ENCODE measurements at regions not wholly inside any gene's neighbourhood (a gene's known extent, or its start where the extent isn't known, plus 50 kb on each side); places are given as distances from the start of the nearest gene placed in this dataset.

DNA sequence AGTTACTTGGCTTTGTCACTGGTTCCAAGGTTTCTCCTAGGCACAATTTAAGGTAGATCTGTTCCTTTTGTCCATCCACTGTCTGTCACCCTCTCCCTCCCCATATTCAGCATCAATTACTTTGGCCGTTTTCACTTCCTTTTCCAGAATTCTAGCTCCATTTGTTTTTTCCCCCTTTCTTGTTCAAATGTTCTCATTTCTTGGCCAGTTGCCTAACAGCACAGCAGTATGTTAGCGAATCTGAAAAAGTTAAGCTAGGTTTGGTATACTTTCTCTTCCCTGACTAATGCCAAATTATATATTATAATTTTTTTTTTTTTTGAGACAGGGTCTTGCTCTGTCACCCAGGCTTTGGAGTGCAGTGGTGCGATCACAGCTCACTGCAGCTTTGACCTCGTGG lies 409.1 kb upstream of the TEX13C start:
- Histone ChIP-seq H3K4me1 (no peaks in the 10 kb centered on the region), H3K36me3 (no peaks in the 10 kb centered on the region), H3K9me3 (replicated peaks) (no peaks in the 10 kb centered on the region), H3K4me3 (no peak overlapping the region), H3K27ac (no peak overlapping the region), H3K27me3 (no peaks in the 10 kb centered on the region)
- no peak for DNase-seq

DNA sequence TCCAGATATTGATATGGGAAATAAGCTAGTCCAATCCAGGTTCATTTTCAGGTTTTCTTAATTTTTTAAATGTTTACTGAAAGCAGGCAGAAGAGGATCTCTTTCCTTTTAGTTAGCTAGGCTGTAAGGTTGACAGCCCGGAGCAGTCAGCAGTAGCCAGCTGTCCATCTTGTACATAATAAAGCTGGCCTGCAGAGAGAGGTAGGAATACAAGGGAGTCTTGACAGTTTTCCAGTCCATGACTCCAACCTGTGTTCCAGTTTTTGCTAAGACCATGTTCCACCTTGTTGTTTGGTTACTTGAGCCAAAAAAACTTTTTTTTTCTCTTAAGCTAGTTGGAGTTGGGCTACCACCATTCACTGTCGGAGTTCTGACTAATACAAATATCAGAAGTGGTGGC lies 402.7 kb upstream of the TEX13C start:
- no peaks in the 10 kb centered on the region for H3K4me1 ChIP-seq
- no peaks in the 10 kb centered on the region for H3K27me3 ChIP-seq
- no peak overlapping the region for H3K4me3 ChIP-seq
- H3K9me3 ChIP-seq (replicated peaks), result no peaks in the 10 kb centered on the region
- no peak for DNase-seq
- no peak overlapping the region for H3K27ac ChIP-seq
- no peaks in the 10 kb centered on the region for H3K36me3 ChIP-seq

DNA sequence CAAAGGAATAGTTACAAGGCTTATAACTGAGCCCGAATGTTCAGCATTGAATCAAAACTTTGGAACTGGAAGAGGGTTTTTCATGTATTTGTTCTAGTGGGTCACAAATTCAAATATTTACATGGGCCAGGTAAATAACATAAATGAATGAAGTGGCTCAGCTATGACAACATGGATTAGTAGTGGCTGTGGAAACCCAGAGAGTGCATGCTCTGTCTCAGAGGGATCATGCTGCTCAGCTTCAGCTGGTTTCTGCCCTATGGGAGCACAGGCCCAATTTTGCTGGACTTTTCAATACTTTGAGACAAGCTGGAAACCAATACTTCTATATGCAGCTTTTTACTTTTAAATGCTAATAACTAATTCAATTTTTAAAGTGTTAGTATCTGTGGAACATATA lies 394.0 kb upstream of the TEX13C start:
- Histone ChIP-seq H3K27ac (no peak overlapping the region), H3K4me1 (no peaks in the 10 kb centered on the region), H3K9me3 (replicated peaks) (no peaks in the 10 kb centered on the region), H3K4me3 (no peak overlapping the region), H3K36me3 (no peaks in the 10 kb centered on the region), H3K27me3 (no peaks in the 10 kb centered on the region)
- DNase-seq, result no peak

DNA sequence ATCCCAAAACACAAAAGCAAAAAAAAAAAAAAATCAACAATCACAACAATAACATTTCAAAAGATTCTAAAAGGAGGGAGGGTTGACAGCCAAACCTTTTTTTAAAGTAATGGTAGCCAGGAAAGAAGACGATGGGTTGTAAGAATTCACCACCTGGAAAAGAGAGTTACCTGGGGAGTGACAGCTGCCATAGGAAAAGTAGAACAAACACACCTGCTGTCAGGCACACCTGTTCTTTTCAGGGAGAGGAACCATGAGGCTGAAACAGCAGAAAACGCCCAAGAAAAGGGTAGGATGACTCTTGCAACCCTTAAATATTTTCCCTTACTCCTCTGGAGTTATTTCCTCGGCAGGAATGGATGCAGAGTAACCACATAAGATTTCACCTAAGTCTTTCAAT lies 388.4 kb upstream of the TEX13C start:
- H3K4me1 ChIP-seq, result no peaks in the 10 kb centered on the region
- no peaks in the 10 kb centered on the region for H3K9me3 ChIP-seq (replicated peaks)
- H3K27ac ChIP-seq, result no peak overlapping the region
- no peaks in the 10 kb centered on the region for H3K27me3 ChIP-seq
- H3K36me3 ChIP-seq, result no peaks in the 10 kb centered on the region
- H3K4me3 ChIP-seq, result no peak overlapping the region
- no peak for DNase-seq

DNA sequence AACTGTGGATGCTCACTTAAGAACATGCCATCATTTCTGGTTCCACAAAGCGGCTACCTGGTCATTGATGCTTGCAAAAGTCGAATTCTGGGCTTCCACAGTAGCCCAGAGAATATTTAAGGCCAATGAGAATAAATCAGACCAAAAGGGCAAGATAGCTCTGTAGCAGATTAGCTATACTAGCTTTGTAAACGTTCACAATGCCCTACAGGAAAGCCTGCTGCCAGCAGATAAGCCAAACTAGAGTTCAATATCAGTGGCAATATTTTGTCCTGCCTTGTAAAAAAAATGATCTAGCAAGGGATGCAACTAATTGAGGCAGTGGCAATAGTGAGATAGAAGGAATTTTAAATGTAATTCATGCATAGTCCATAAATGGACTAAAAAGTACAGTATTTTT lies 387.7 kb upstream of the TEX13C start:
- Histone ChIP-seq H3K4me3 (no peak overlapping the region), H3K36me3 (no peaks in the 10 kb centered on the region), H3K27me3 (no peaks in the 10 kb centered on the region), H3K27ac (no peak overlapping the region), H3K4me1 (no peaks in the 10 kb centered on the region), H3K9me3 (replicated peaks) (no peaks in the 10 kb centered on the region)
- DNase-seq, result no peak

DNA sequence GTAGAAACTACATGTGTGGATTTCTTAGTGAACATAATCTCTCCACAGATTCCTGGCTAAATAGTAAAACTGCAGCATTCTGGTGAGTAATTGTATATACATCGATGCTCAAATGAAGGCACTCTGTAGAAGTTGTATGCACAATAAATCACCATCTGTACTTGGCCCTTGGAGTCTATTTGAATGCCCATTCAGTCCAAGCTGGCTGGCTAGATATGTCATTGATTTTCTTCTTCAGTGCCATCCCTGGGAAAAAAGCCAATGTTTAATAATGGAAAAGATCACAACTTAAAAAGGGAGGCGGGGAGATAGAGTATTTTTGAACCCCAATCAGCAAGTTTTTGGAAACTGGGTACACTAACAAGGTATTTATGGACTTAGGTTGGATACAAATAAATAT lies 381.0 kb upstream of the TEX13C start:
- Histone ChIP-seq H3K9me3 (replicated peaks) (no peaks in the 10 kb centered on the region), H3K36me3 (no peaks in the 10 kb centered on the region), H3K27ac (no peak overlapping the region), H3K27me3 (no peaks in the 10 kb centered on the region), H3K4me1 (no peaks in the 10 kb centered on the region), H3K4me3 (no peak overlapping the region)
- no peak for DNase-seq

DNA sequence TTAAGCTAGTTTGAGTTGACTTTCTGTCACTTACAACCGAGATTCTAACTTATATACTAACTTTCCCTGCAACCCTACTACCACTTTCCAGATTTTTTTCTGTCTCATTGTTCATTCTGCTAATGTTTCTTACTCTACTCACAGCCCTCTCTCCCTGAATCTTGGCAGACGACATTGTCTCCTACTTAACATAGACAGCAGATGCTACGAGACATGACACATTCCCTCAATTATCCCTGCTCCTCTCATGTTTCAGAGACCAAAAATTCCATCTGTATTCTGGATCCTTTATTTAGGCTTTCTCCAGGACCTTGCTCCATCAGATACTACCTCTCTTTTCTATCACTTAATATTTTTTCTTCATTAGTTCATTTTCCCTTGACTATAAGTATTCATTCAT lies 379.1 kb upstream of the TEX13C start:
- H3K4me1 ChIP-seq, result no peaks in the 10 kb centered on the region
- no peak overlapping the region for H3K27ac ChIP-seq
- no peaks in the 10 kb centered on the region for H3K9me3 ChIP-seq (replicated peaks)
- no peak overlapping the region for H3K4me3 ChIP-seq
- peak in 1 of 2 experiments; percentile 7 for DNase-seq
- no peaks in the 10 kb centered on the region for H3K36me3 ChIP-seq
- H3K27me3 ChIP-seq, result no peaks in the 10 kb centered on the region

DNA sequence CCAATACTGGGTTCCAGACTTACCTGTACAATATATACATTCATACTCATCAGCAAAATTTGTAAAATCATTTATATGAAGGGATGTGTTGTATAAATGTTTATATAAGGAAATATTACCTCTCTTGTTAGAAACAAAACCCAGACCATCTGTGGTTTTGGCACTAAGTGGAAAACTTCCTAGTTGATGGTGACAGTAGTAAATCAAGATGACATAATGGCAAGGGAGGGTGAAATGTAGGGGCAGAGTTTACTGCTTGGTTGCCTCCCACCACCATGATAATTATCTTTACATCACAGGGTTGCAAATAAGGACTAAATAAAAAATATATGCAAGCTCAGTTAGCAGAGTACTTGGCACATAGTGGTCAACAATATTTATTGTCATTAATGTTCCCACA lies 365.3 kb upstream of the TEX13C start:
- DNase-seq, result no peak
- H3K27ac ChIP-seq, result no peak overlapping the region
- H3K4me3 ChIP-seq, result no peak overlapping the region
- H3K4me1 ChIP-seq, result no peaks in the 10 kb centered on the region
- H3K9me3 ChIP-seq (replicated peaks), result no peaks in the 10 kb centered on the region
- no peaks in the 10 kb centered on the region for H3K36me3 ChIP-seq
- H3K27me3 ChIP-seq, result no peaks in the 10 kb centered on the region

DNA sequence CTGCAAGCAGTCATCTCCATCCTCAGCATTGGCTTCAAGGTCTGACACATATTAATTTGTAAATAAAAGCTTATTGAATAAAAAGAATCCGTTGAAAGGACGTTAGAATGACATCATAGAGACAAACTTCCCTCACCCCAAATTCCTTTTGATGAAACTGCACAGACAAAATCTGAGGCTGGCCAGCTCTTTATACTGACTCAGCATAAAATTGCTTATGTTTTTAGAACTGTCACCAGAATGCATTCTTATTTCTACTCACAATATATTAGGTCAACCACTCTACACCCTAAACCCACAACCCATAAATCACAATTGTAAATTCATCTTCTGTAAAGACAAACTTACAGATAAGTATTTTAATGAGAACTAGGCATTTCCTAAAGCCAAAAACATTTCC lies 359.2 kb upstream of the TEX13C start:
- no peak overlapping the region for H3K27ac ChIP-seq
- no peaks in the 10 kb centered on the region for H3K4me1 ChIP-seq
- no peak overlapping the region for H3K4me3 ChIP-seq
- H3K27me3 ChIP-seq, result no peaks in the 10 kb centered on the region
- H3K36me3 ChIP-seq, result no peaks in the 10 kb centered on the region
- no peaks in the 10 kb centered on the region for H3K9me3 ChIP-seq (replicated peaks)
- DNase-seq, result no peak

DNA sequence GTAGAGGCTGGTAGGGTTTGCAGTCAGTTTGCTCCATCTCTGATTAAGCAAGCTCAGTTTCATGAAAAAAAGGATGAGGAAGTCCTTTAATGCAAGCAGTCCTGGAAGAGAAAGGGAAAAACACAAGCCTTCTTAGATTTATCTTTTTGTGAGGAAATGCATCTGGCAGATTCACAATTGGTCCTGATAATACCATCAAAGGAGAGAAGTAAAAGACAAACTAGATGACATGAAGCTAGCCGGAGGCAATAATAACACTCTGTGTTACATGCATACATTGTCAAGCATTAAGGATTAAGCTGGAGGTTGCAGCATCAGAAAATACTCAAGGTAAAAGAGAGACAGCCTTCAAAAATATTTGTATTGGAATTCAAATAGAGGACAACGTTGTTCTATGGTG lies 356.0 kb upstream of the TEX13C start, which contains the start of gene TENM1:
Gene TENM1 (minus strand): TSS at position 101 of the 400 bp plus-strand sequence.
- Histone ChIP-seq H3K9me3 (replicated peaks) (no peaks in the 10 kb centered on the region), H3K27ac (no peak within 1 kb of the TSS)

DNA sequence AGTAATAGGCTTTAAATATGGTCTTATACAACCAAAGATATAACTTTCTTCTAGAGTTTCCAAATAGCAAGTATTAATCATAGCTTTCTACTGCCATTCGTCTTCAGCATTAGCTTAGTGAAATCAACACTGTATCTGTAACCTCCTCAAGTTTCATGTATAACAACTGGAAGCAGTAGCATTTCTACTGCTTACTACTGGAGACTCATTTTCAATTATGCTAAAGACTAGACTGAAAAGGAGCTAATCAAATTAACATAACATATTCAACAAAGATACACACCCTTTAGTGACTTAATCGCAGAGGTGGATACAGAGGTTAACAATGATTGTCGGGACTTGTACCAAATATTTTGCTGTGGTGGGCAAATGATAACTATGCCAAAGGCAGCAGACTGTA lies 344.2 kb upstream of the TEX13C start:
- Histone ChIP-seq H3K4me3 (no peak overlapping the region), H3K27ac (no peak overlapping the region), H3K4me1 (no peaks in the 10 kb centered on the region), H3K9me3 (replicated peaks) (no peaks in the 10 kb centered on the region), H3K27me3 (no peaks in the 10 kb centered on the region), H3K36me3 (no peaks in the 10 kb centered on the region)
- DNase-seq, result no peak

More for the DNA sequence above, 356.0 kb upstream of the TEX13C start, which contains the start of gene TENM1:
- Histone ChIP-seq H3K36me3 (no peaks in the 10 kb centered on the region), H3K4me1 (no peaks in the 10 kb centered on the region), H3K27me3 (no peaks in the 10 kb centered on the region), H3K4me3 (no peak within 1 kb of the TSS)
- no peak for DNase-seq

DNA sequence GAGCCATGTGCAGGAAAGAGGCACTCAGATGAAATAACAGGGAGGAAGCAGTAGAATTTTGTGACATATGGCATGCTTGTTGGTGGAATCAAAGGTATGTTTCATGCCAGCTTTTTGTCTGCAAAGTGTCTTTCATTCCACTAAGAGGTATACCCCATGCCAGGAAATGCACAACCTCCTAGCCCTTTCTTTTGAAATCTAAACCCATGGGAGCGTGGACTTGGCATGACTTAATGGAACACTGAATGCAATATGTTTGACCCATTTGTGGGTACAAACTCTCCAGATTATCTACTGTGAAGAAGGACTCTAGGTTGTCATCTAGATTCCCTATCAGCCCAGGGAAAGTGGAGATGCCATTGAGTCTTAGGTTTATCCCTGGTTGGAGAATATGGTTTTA lies 338.3 kb upstream of the TEX13C start:
- no peak overlapping the region for H3K27ac ChIP-seq
- DNase-seq, result no peak
- no peaks in the 10 kb centered on the region for H3K9me3 ChIP-seq (replicated peaks)
- no peaks in the 10 kb centered on the region for H3K27me3 ChIP-seq
- H3K36me3 ChIP-seq, result no peaks in the 10 kb centered on the region
- no peak overlapping the region for H3K4me3 ChIP-seq
- no peaks in the 10 kb centered on the region for H3K4me1 ChIP-seq

DNA sequence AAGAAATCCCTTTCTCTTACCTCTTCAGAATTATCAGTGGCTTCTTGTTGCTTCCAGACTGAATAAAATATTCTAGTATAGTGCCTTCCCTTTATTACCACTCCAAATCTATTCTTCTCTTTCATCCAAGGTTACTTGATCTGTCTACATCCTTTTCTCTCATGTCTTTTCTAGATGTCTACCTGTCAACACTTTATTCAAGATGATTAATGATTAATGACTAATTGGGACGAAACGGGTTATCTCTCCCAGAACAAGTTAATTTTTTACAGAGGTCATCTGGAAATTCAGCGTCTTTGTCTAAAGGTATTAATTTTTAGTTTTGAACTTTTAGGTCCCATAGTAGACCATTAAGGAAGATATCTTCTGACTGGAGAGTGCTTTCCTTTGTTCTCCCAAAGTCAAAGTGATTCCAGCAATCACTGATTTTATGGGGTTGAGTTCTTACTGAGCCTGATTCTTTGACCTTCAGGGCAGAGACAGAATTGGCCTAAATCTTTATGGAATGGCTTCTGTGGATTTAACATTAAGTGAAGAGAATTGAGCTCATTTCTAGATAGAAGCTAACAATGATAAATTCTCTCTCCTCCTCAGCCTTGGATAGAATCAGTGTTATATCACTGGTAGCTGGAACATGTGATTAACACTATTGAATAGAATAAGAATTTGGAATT lies 335.4 kb upstream of the TEX13C start:
- no peak overlapping the region for H3K4me3 ChIP-seq
- no peaks in the 10 kb centered on the region for H3K27me3 ChIP-seq
- DNase-seq, result no peak
- H3K4me1 ChIP-seq, result no peaks in the 10 kb centered on the region
- no peak overlapping the region for H3K27ac ChIP-seq
- no peaks in the 10 kb centered on the region for H3K9me3 ChIP-seq (replicated peaks)
- H3K36me3 ChIP-seq, result no peaks in the 10 kb centered on the region

DNA sequence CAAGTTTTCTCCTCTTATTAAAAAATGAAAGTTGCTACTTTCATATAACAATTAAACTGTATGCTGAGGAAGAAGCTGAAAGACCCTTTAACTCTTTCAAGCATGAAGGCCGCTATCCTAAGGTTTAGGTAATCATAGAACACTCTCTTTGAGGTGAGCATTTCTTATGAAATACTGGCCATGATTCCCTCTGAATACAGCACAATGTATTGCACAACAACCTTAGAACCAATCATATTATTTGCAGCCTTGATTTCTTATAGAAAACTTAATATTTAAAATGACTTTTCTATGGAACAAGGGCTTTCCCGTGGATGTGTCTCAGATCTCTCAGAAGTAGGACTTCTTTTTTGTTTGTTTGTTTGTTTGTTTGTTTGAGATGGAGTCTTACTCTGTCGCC lies 333.4 kb upstream of the TEX13C start:
- no peaks in the 10 kb centered on the region for H3K36me3 ChIP-seq
- no peaks in the 10 kb centered on the region for H3K4me1 ChIP-seq
- H3K9me3 ChIP-seq (replicated peaks), result no peaks in the 10 kb centered on the region
- no peak for DNase-seq
- no peak overlapping the region for H3K27ac ChIP-seq
- no peaks in the 10 kb centered on the region for H3K27me3 ChIP-seq
- H3K4me3 ChIP-seq, result no peak overlapping the region

DNA sequence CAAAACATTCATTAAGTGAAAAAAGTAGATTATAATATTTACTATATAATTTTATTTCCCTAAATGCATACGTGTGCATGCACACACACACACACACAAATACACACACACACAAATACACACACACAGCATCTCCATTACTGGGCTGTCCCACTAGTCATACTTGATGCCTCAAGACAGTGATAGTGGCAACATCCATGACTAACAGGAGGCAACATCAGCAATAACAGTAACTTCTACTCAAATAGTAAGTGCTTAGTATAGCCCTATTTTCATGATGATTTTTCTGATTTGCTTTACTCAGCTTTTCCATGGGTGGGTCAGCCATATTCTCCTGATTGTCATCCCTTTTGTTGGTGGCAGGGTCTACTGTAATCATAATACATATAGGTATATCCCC lies 325.9 kb upstream of the TEX13C start:
- no peak overlapping the region for H3K27ac ChIP-seq
- DNase-seq, result no peak
- no peaks in the 10 kb centered on the region for H3K9me3 ChIP-seq (replicated peaks)
- no peaks in the 10 kb centered on the region for H3K4me1 ChIP-seq
- no peaks in the 10 kb centered on the region for H3K27me3 ChIP-seq
- H3K4me3 ChIP-seq, result no peak overlapping the region
- H3K36me3 ChIP-seq, result no peaks in the 10 kb centered on the region

DNA sequence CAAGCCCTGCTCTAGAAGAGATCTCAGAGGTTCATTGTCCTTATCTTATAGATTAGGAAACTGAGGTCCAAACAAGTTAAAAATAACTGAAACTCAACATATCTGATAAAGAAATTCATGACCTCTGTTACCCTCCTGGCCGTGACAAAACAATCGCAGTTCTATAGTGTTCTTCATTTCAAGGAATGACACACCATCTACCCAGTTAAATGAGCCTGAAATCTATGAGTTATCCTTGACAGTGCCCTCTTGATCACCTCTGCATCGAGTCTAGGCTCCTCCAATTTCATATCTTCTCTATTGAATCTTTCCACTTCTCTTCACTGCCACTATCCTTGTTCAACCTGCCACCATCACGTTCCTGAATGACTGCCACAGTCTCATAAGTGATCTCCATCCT lies 325.3 kb upstream of the TEX13C start:
- Histone ChIP-seq H3K27me3 (no peaks in the 10 kb centered on the region), H3K36me3 (no peaks in the 10 kb centered on the region), H3K4me1 (no peaks in the 10 kb centered on the region), H3K9me3 (replicated peaks) (no peaks in the 10 kb centered on the region), H3K4me3 (no peak overlapping the region), H3K27ac (no peak overlapping the region)
- no peak for DNase-seq

All from SJCRH30 (cell line).